Activated CD8-positive, alpha-beta memory T cell treated with anti-CD3 and anti-CD28 coated beads, Interleukin-2, amount 10 ng/mL, durations not matched to agents 7 days and 5 days (primary cell): ENCODE measurements at regions not wholly inside any gene's neighbourhood (a gene's known extent, or its start where the extent isn't known, plus 50 kb on each side); places are given as distances from the start of the nearest gene placed in this dataset.
"Not testable (repeated sequence)": the region's sequence is repeated elsewhere in the genome, so short reads cannot be mapped to it uniquely, and the experiment has no call there.

Experiments
- ATAC-seq: fragments of 150-1000 bp; cut with Tn5 transposase; one replicate; pipeline ENCODE4 v1.10.0; 2021; ENCODE audit warnings: moderate library complexity
- CTCF ChIA-PET: fragments of 350-600 bp; sonication (Branson Sonifier 250); formaldehyde crosslinking; loops from one replicate; lab custom pipeline; 2021; ENCODE audit warnings: antibody characterized with exemption; lab: Charles Lee
- DNase-seq: peaks from one replicate; pipeline ENCODE4 v3.0.0-alpha.2; 2020
- H3K27ac Mint-ChIP-seq: one replicate; pipeline ENCODE4 v1.8.0; 2021; ENCODE audit warnings: mild to moderate bottlenecking, mixed read lengths
- H3K27me3 Mint-ChIP-seq: one replicate; pipeline ENCODE4 v1.8.0; 2021; ENCODE audit warnings: mixed read lengths
- H3K36me3 Mint-ChIP-seq: one replicate; pipeline ENCODE4 v1.8.0; 2021; ENCODE audit warnings: mild to moderate bottlenecking, mixed read lengths
- H3K4me1 Mint-ChIP-seq: one replicate; pipeline ENCODE4 v1.8.0; 2021; ENCODE audit warnings: mixed read lengths
- H3K4me3 Mint-ChIP-seq: one replicate; pipeline ENCODE4 v1.8.0; 2021; ENCODE audit warnings: mild to moderate bottlenecking, moderate library complexity, mixed read lengths
- H3K9me3 Mint-ChIP-seq: one replicate; pipeline ENCODE4 v1.8.0; 2022; ENCODE audit warnings: low read depth, mixed read lengths

DNA sequence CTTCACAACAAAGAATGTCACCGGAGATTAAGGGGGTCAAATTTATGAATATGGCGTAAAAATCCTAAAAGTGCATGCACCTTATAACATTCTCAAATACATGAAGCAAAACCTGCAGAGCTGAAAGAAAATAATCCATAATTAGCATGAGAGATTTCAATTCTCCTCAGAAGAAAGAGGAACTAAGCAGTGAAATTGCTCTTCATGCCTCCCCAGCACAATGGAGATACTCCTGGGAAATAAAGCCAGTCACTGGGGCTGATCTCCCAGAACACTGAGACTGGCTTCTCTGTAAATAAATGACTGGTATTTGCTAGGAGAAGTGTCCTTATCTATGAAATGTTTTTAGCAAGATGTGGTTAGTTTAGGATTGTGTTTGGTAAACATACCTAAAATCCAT lies 68.1 kb downstream of the GOLGA6L6 start:
- H3K9me3 Mint-ChIP-seq, DNase-seq, H3K4me3 Mint-ChIP-seq, H3K4me1 Mint-ChIP-seq, H3K27me3 Mint-ChIP-seq, CTCF ChIA-PET, H3K36me3 Mint-ChIP-seq, H3K27ac Mint-ChIP-seq, ATAC-seq: not testable (repeated sequence)

DNA sequence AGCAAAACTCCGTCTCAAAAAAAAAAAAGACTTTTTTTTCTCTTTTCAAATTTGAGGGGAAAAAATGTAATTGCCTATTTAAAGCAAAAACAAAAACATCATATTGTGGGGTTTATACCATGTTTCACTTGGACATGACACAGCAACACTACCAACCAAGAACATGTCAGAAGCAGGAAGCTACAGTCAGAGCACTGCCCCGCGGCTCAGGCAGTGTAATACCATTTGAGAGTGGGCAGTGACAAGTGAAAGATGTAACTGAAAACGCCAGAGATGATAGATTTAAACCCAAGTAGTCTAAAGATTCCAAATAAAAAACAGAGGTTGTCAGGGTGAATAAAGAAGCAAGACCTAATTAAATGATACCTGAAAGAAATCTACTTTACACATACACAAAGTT lies 68.6 kb downstream of the GOLGA6L6 start:
- CTCF ChIA-PET, H3K27me3 Mint-ChIP-seq, H3K36me3 Mint-ChIP-seq, H3K4me3 Mint-ChIP-seq, DNase-seq, H3K4me1 Mint-ChIP-seq, H3K9me3 Mint-ChIP-seq, H3K27ac Mint-ChIP-seq, ATAC-seq: not testable (repeated sequence)

DNA sequence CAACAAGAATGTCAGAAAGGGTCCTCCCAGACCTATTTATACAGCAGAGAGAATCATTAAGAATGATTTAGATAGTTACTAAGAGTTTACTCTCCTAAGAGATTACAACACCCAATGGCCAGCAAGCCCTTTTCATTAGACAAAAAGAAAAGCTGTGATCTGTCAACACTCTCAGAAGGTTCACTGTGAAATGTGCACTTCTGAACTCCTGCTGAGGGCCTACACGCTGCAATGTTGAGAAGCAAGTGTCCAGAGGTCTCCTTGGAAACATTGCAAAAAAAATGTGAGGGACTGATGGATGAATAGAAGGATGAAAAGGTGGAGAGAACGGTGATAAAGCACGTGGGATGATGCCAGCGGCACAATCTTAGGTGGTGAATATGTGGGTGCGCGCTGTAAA lies 70.8 kb downstream of the GOLGA6L6 start:
- H3K27ac Mint-ChIP-seq, ATAC-seq, DNase-seq, CTCF ChIA-PET, H3K4me1 Mint-ChIP-seq, H3K27me3 Mint-ChIP-seq, H3K4me3 Mint-ChIP-seq, H3K36me3 Mint-ChIP-seq, H3K9me3 Mint-ChIP-seq: not testable (repeated sequence)

DNA sequence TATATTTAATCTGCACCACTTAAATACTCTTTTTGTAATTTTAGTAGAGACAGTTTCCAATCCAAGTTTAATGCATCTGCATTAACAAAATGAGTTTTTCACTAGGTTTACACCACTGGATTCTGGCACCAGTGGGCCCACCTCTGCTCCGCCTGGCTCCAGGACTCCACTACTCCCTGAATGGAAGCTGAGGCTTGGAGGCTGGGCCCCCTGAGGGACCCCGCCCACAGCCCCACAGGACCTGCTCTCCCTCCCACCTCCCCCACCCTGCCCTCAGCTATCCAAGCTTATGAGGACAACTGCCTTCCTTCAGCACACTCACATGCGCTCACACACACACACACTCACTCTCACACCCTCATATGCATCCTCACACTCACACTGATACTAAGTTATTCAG lies 100.5 kb downstream of the GOLGA6L6 start:
- H3K27me3 Mint-ChIP-seq, H3K36me3 Mint-ChIP-seq, CTCF ChIA-PET, DNase-seq, H3K9me3 Mint-ChIP-seq, ATAC-seq, H3K4me1 Mint-ChIP-seq, H3K27ac Mint-ChIP-seq, H3K4me3 Mint-ChIP-seq: not testable (repeated sequence)

DNA sequence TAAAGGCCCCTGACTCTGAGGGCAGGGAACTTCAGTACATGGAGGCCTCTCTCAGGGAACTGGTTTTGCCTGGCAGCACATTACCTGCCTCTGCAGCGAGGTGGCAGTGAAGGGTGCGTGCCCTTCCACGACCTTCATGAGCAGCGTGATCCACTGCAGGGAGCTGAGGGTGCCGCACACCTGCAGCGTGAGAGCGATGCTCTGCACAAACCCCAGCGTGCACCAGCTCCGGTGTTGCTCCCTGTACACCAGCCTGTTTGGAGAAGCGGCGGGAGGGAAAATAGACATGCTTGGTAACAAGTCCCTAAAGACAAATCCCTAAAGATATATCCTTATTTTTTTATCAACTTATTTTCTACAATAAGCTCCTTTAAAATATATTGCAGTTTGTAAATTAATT lies 101.2 kb downstream of the GOLGA6L6 start:
- H3K9me3 Mint-ChIP-seq, H3K36me3 Mint-ChIP-seq, H3K27ac Mint-ChIP-seq, DNase-seq, ATAC-seq, H3K4me3 Mint-ChIP-seq, CTCF ChIA-PET, H3K4me1 Mint-ChIP-seq, H3K27me3 Mint-ChIP-seq: not testable (repeated sequence)

DNA sequence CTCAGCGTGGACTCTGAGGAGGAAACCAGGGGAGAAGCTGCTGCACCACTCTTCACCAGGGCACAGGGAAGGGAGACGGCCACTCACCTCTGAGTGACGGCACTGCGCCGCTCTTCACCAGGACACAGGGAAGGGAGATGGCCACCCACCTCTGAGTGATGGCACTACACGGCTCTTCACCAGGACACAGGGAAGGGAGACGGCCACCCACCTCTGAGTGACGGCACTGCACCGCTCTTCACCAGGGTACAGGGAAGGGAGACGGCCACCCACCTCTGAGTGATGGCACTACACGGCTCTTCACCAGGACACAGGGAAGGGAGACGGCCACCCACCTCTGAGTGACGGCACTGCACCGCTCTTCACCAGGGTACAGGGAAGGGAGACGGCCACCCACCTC lies 102.5 kb downstream of the GOLGA6L6 start:
- H3K4me3 Mint-ChIP-seq, H3K27ac Mint-ChIP-seq, H3K36me3 Mint-ChIP-seq, CTCF ChIA-PET, ATAC-seq, H3K27me3 Mint-ChIP-seq, H3K4me1 Mint-ChIP-seq, DNase-seq, H3K9me3 Mint-ChIP-seq: not testable (repeated sequence)

DNA sequence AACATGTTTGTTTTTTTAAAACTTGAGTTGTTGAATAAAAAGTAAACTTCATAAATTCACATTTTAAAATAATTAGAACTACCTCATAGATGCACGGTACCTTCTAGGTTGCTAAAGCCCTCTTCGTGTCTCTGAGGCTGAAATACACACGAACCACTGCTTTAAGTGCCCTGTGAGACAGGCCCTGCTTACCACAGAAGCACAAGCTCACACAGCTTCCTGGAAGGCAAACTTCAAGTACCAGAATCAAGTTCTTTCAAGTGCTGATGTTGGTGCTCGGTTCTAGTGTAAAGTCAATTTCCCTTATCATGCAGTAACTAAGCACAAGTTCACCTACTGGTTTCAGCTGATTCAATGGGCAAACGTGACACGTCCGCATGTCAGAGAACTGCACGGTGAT lies 103.3 kb downstream of the GOLGA6L6 start:
- H3K4me1 Mint-ChIP-seq, CTCF ChIA-PET, H3K9me3 Mint-ChIP-seq, H3K36me3 Mint-ChIP-seq, H3K27ac Mint-ChIP-seq, H3K27me3 Mint-ChIP-seq, ATAC-seq, H3K4me3 Mint-ChIP-seq, DNase-seq: not testable (repeated sequence)

DNA sequence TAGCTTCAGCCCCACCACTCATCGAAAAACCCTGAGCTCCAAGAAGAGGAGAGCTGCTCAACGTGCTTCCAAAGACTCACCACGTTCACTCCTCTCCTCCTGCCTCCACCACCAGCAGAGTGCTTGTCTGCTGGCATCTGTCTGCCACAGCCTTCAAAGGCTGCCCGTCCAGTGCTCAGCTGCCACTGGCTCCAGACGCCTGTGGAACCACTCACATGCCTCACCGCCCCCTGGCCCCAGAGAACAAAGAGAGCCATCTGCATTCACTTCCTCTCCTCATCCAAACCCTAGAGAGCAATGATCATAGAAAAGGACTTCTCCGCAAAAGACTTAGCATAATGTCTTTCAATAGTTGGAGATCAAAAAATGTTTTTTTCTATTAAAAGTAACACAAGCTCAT lies 108.1 kb downstream of the GOLGA6L6 start:
- ATAC-seq, H3K9me3 Mint-ChIP-seq, H3K27me3 Mint-ChIP-seq, DNase-seq, H3K36me3 Mint-ChIP-seq, H3K4me3 Mint-ChIP-seq, H3K27ac Mint-ChIP-seq, CTCF ChIA-PET, H3K4me1 Mint-ChIP-seq: not testable (repeated sequence)

- H3K27ac Mint-ChIP-seq, H3K36me3 Mint-ChIP-seq, DNase-seq, H3K27me3 Mint-ChIP-seq, CTCF ChIA-PET, H3K9me3 Mint-ChIP-seq, ATAC-seq, H3K4me3 Mint-ChIP-seq, H3K4me1 Mint-ChIP-seq: not testable (repeated sequence)
Measured at GRCh38 chr15:20430495-20430894, 111.1 kb downstream of the GOLGA6L6 start.

DNA sequence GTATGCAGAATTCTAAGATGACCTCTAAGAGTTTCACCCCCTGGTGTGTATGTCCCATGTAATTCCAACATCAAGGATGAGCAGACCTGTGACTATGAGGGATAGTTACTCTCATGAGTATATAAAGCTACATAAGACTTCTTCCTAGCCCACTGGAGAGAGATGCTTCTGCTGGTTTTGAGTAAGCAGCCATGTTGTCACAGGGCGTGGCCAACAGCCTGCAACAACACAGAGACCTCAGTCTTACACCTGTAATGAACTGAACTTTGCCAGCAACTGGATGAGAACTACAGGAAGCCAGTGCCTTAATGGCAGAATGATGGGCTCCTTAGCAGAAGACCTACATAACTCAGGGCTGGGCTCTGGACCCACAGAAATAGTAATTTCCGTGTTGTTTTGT lies 120.9 kb downstream of the GOLGA6L6 start:
- H3K27ac Mint-ChIP-seq, H3K4me3 Mint-ChIP-seq, H3K27me3 Mint-ChIP-seq, H3K36me3 Mint-ChIP-seq, H3K4me1 Mint-ChIP-seq, ATAC-seq, H3K9me3 Mint-ChIP-seq, CTCF ChIA-PET, DNase-seq: not testable (repeated sequence)

DNA sequence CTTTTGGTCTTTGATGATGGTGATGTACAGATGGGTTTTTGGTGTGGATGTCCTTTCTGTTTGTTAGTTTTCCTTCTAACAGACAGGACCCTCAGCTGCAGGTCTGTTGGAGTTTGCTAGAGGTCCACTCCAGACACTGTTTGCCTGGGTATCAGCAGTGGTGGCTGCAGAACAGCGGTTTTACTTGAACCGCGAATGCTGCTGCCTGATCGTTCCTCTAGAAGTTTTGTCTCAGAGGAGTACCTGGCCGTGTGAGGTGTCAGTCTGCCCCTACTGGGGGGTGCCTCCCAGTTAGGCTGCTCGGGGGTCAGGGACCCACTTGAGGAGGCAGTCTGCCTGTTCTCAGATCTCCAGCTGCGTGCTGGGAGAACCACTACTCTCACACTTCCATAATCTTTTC lies 125.0 kb downstream of the GOLGA6L6 start:
- CTCF ChIA-PET, result interaction anchor here (1.0 kb wide), 1 partner anchor 19 kb away, joined by 3 read pairs; no protein-coding TSS in a partner anchor
- not testable (repeated sequence) for H3K4me3 Mint-ChIP-seq, H3K4me1 Mint-ChIP-seq, ATAC-seq, H3K9me3 Mint-ChIP-seq, DNase-seq, H3K36me3 Mint-ChIP-seq, H3K27me3 Mint-ChIP-seq, H3K27ac Mint-ChIP-seq

GRCh38 chr15:20409667-20410198 lies 131.9 kb downstream of the GOLGA6L6 start:
- H3K27me3 Mint-ChIP-seq, H3K36me3 Mint-ChIP-seq, H3K27ac Mint-ChIP-seq, CTCF ChIA-PET, H3K4me3 Mint-ChIP-seq, DNase-seq, H3K9me3 Mint-ChIP-seq, ATAC-seq, H3K4me1 Mint-ChIP-seq: not testable (repeated sequence)

DNA sequence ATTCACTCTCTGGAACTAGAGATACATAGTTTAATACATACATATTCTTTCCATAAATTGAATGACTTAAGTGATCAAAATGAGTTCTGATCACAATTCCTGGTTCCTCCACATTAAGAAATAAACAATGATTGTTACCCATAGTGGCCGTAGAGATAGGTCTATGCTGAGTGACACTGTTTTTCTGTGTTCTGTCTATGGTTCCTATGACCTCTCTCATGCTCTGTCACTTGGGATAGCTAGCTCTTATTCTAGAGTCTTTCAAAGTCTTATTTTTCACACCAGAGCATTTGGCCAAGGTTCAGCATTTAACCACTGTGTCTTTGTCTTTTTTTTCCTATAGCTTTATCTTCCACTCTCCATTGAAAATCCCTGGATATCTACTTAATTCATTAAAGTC lies 132.4 kb downstream of the GOLGA6L6 start:
- Mint-ChIP-seq H3K4me3 (no peak overlapping the region), H3K4me1 (no peaks in the 10 kb centered on the region), H3K27ac (no peak overlapping the region), H3K9me3 (no peaks in the 10 kb centered on the region), H3K27me3 (no peaks in the 10 kb centered on the region), H3K36me3 (no peaks in the 10 kb centered on the region)
- ATAC-seq (no peak), DNase-seq (no peak)
- CTCF ChIA-PET, result no interaction called here

GRCh38 chr15:20407553-20407952 lies 134.0 kb downstream of the GOLGA6L6 start:
- CTCF ChIA-PET, result no interaction called here
- H3K36me3 Mint-ChIP-seq, result no peaks in the 10 kb centered on the region
- H3K27me3 Mint-ChIP-seq, result no peaks in the 10 kb centered on the region
- H3K4me1 Mint-ChIP-seq, result no peaks in the 10 kb centered on the region
- DNase-seq (no peak), ATAC-seq (no peak)
- no peaks in the 10 kb centered on the region for H3K9me3 Mint-ChIP-seq
- H3K4me3 Mint-ChIP-seq, result no peak overlapping the region
- no peak overlapping the region for H3K27ac Mint-ChIP-seq

GRCh38 chr15:20404571-20404970 lies 137.0 kb downstream of the GOLGA6L6 start:
- H3K4me3 Mint-ChIP-seq, CTCF ChIA-PET, H3K27me3 Mint-ChIP-seq, H3K27ac Mint-ChIP-seq, ATAC-seq, H3K4me1 Mint-ChIP-seq, H3K9me3 Mint-ChIP-seq, H3K36me3 Mint-ChIP-seq, DNase-seq: not testable (repeated sequence)
